ENCODE measurements at regions not wholly inside any gene's neighbourhood (a gene's known extent, or its start where the extent isn't known, plus 50 kb on each side); places are given as distances from the start of the nearest gene placed in this dataset.

DNA sequence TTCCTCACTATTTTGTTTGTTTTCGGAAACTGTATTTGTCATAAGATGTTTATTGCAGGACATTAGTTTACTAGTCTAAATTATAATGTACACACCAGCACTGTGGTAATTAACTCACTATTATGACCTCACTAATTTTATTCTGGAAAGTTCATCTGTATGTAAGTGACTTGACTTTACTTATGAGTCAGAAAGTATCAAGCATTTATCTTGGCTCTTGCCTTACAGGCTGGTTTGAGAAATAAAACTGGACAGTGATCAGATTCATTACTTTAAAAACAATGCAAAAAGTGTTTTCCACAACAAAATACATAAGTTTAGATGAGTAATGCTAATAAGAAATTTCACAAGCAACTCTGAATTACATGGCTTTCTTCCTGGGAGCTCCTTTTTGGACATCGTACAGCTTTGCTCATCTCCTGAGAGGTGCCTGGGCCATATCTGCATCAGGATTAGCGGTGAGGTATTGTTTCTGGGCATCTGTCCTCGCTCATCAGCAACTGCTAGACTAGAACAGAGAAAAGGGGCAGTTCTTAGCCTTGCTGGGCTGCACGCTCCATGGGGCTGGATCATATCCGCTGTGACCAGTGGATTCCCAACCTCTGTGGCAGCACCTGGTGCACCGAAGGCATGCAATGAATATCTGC, 179.8 kb downstream of the SOD2 start:
- TF ChIP-seq ZNF395 (CRISPR knock-in tag; IDR thresholded peaks at IDR 0.05) (no peak), DIDO1 (tag; IDR thresholded peaks at IDR 0.05; ENCODE audit: low read depth) (no peak), EZH2 (IDR thresholded peaks at IDR 0.05; ENCODE audit: borderline replicate concordance, low read depth, low read length) (no peak), ELF1 (tag; IDR thresholded peaks at IDR 0.05) (no peak), JUND (IDR thresholded peaks at IDR 0.05; ENCODE audit: borderline replicate concordance, low read depth, low read length) (no peak), JUND (tag; IDR thresholded peaks at IDR 0.05; ENCODE audit: borderline replicate concordance, low read depth, low read length) (no peak), CBFB (CRISPR knock-in tag; IDR thresholded peaks at IDR 0.05) (no peak), PHTF2 (CRISPR knock-in tag; IDR thresholded peaks at IDR 0.05) (no peak), TEAD1 (CRISPR knock-in tag; IDR thresholded peaks at IDR 0.05) (no peak), BRD9 (IDR thresholded peaks at IDR 0.05; ENCODE audit: low read depth, partially characterized antibody) (no peak), HSF4 (CRISPR knock-in tag; IDR thresholded peaks at IDR 0.05; ENCODE audit: borderline replicate concordance) (no peak), NFE2 (IDR thresholded peaks at IDR 0.05; ENCODE audit: low read depth) (no peak), SRF (CRISPR knock-in tag; IDR thresholded peaks at IDR 0.05) (no peak), ZBTB43 (CRISPR knock-in tag; IDR thresholded peaks at IDR 0.05) (no peak), POLR2A (conservative IDR thresholded peaks at IDR 0.05) (no peak)

Measured in K562 (cell line).